HEK293T (cell line): ENCODE measurements at regions not wholly inside any gene's neighbourhood (a gene's known extent, or its start where the extent isn't known, plus 50 kb on each side); places are given as distances from the start of the nearest gene placed in this dataset.

Source experiments
- CTCF ChIA-PET: fragments of 350-600 bp; formaldehyde crosslinking; extraction: SDS; loops from one replicate; lab custom pipeline; 2021; ENCODE audit warnings: antibody characterized with exemption, inconsistent platforms; lab: Yijun Ruan, JAX
- POLR2A ChIA-PET: fragments of 350-600 bp; formaldehyde crosslinking; extraction: SDS; loops from one replicate; lab custom pipeline; 2020; ENCODE audit warnings: antibody characterized with exemption, inconsistent platforms; lab: Yijun Ruan, JAX
- DNase-seq: peaks from one replicate; pipeline ENCODE4 v3.0.0; 2012; ENCODE audit warnings: mixed read lengths; ENCODE audit errors: extremely low spot score
- ARNT ChIP-seq: fragments of 450-650 bp; IDR thresholded peaks from 2 replicates; pipeline ENCODE4 v1.6.1; 2017; ENCODE audit warnings: mild to moderate bottlenecking
- BHLHE40 ChIP-seq: fragments of 450-650 bp; IDR thresholded peaks from 2 replicates; pipeline ENCODE4 v1.6.1; 2016; ENCODE audit warnings: mild to moderate bottlenecking, moderate library complexity, borderline replicate concordance
- CTBP1 ChIP-seq: fragments of 450-650 bp; IDR thresholded peaks from 2 replicates; pipeline ENCODE4 v1.6.1; 2016; ENCODE audit warnings: borderline replicate concordance
- ELF4 ChIP-seq: fragments of 450-650 bp; IDR thresholded peaks from 2 replicates; pipeline ENCODE4 v1.6.1; 2017; ENCODE audit warnings: antibody characterized with exemption
- FOXA1 ChIP-seq: fragments of 450-650 bp; IDR thresholded peaks from 2 replicates; pipeline ENCODE4 v1.6.1; 2016; ENCODE audit warnings: mild to moderate bottlenecking
- FOXK2 ChIP-seq: fragments of 450-650 bp; IDR thresholded peaks from 2 replicates; pipeline ENCODE4 v1.6.1; 2016; ENCODE audit warnings: mild to moderate bottlenecking
- FOXM1 ChIP-seq: fragments of 450-650 bp; IDR thresholded peaks from 2 replicates; pipeline ENCODE4 v1.6.1; 2017; ENCODE audit warnings: mild to moderate bottlenecking, borderline replicate concordance
- HDGF ChIP-seq: fragments of 450-650 bp; IDR thresholded peaks from 2 replicates; pipeline ENCODE4 v1.6.1; 2017; ENCODE audit warnings: antibody characterized with exemption, borderline replicate concordance
- L3MBTL2 ChIP-seq: fragments of 450-650 bp; conservative IDR thresholded peaks from 2 replicates; pipeline ENCODE4 v1.6.1; 2016; ENCODE audit warnings: mild to moderate bottlenecking
- LEF1 ChIP-seq: fragments of 450-650 bp; IDR thresholded peaks from 2 replicates; pipeline ENCODE4 v1.6.1; 2017; ENCODE audit warnings: mild to moderate bottlenecking, borderline replicate concordance
- NFRKB ChIP-seq: fragments of 450-650 bp; IDR thresholded peaks from 2 replicates; pipeline ENCODE4 v1.6.1; 2016; ENCODE audit warnings: mild to moderate bottlenecking, moderate library complexity
- SP1 ChIP-seq: fragments of 450-650 bp; IDR thresholded peaks from 2 replicates; pipeline ENCODE4 v1.6.1; 2017
- SUZ12 ChIP-seq: fragments of 450-650 bp; IDR thresholded peaks from 2 replicates; pipeline ENCODE4 v1.6.1; 2016; ENCODE audit warnings: mild to moderate bottlenecking
- TARDBP ChIP-seq: fragments of 450-650 bp; IDR thresholded peaks from 2 replicates; pipeline ENCODE4 v1.6.1; 2016
- ZNF384 ChIP-seq: fragments of 450-650 bp; IDR thresholded peaks from 2 replicates; pipeline ENCODE4 v1.6.1; 2016
- TF ChIP-seq, protein P1 (sequence below): fragments of 450-650 bp; IDR thresholded peaks from 2 replicates; pipeline ENCODE4 v1.6.1; 2016

DNA sequence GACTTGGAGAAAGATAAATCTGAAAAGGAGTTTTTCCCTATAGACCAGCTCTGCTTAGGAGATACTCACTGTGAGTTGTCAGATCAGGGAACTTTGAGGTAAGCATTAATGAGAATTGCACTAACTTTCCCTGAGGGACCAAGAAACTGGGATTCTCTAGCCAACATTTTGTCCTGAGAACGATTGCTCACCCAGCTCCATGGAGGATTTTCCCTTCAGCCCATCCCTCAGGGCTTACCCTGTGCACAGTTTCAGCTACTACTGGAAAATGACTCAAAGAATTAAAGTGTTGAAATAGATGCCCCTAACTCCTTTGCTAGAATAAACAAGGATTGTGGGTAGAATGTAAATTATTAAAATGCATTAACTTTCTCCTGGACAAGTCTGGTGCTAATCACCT, 237.2 kb upstream of the IL12B start:
- TF ChIP-seq TARDBP (no peak), HDGF (no peak), L3MBTL2 (no peak), LEF1 (no peak), ZNF384 (no peak), SUZ12 (no peak), FOXK2 (no peak), SP1 (no peak), ELF4 (no peak), FOXM1 (no peak), FOXA1 (no peak), BHLHE40 (no peak), CTBP1 (no peak), ARNT (no peak), NFRKB (no peak)
- TF ChIP-seq, protein P1, sequence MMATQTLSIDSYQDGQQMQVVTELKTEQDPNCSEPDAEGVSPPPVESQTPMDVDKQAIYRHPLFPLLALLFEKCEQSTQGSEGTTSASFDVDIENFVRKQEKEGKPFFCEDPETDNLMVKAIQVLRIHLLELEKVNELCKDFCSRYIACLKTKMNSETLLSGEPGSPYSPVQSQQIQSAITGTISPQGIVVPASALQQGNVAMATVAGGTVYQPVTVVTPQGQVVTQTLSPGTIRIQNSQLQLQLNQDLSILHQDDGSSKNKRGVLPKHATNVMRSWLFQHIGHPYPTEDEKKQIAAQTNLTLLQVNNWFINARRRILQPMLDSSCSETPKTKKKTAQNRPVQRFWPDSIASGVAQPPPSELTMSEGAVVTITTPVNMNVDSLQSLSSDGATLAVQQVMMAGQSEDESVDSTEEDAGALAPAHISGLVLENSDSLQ, result no peak

DNA sequence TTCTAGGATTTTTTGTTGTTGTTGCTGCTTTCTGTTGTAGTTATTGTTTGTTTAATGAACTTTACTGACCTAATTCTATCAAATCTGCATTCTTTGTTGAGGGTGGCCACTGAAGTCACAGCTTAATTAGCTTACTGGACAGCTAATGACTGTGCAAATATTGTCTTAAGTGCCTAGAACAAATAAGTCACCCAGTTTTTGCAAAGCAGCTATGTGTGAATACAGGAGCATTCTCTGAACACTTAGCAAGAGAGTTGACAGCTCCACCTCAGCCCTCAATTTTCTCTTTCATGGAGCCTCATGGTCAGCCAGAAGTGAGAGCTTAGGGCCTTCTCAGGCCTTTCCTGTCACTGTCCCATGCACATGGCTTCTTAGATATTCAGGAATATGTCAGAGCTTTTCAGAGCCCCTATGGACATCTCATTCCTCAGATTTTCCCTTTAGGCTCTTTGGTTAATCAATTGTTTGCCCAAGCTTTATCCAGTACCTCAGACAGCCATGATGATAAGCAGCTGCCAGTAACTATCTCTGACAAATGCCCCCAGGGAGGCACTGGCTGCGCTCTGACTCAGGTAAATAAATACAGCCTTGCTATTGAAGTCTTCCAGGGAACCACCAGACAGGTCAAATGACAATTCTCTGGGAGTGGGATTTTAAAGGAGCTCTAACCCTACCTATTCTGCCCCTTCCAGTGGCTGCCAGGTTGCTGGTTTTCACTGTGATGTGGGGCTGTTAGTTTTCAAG, 241.4 kb upstream of the IL12B start:
- DNase-seq, result no peak
- ChIA-PET CTCF (no interaction called here), POLR2A (no interaction called here)
- TF ChIP-seq SP1 (no peak), ELF4 (no peak), TARDBP (no peak), LEF1 (no peak)

More for the DNA sequence above, 237.2 kb upstream of the IL12B start:
- ChIA-PET POLR2A (no interaction called here), CTCF (no interaction called here)
- DNase-seq, result no peak

DNA sequence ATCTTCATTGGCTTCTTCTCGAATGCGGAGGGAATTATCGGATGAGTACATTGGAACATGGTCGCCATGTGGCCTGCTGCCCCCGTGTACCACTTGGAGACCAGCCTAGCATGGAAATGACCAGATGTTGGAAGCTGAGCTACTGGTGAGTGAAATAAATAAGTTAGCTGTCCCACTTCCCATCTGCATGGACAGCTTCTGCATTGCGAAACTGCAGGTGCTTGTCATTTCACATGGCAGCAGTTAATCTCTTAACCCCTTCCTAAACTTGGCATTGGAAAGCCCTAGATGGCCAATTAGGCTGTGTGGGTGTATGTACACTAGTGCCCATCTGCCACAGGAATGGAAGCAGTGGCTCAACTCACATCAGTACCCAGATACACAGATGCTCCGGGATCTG, 246.6 kb upstream of the IL12B start:
- DNase-seq, result no peak
- CTCF ChIA-PET, result no interaction called here

DNA sequence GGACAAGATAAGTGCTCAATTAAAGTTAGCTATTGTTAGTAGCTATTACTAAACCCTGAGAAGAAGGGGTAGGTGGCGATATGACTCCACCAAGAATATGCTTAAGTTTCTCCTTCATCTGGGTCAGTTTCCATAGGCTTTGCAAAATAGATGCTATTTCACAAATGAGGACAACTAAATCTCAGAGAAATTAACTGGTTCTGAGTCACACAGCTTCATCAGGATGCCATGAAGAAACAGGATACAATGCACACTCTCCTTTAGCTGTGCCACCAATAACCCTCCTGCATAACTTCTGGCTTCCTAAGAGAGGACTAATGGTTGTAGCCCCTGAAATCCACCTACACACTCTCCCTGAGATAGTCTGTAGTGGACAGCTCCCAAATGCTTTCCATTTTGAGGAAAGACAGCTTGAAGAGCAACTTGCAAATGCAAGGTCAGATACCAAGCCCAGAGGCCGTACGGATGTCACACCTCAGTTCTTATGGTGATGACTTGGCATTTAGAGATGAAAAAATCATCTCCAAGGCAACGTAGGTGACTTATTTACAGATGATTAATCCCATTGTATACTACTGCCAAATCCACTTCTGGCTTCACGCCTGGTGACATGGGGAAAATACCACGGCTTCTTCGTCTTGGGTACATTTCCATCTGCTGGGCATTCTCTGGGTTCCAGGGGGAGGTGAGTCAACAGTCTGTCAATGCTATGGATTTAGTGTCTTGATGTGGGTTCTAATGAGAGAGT, 251.4 kb upstream of the IL12B start:
- POLR2A ChIA-PET, result no interaction called here
- CTCF ChIA-PET, result interaction anchor here (0.5 to 1.5 kb wide), 3 partner anchors 198 to 406 kb away, joined by 3 to 4 read pairs (median 4); no protein-coding TSS in a partner anchor
- no peak for TF ChIP-seq SP1
- no peak for DNase-seq

More for the DNA sequence above, 246.6 kb upstream of the IL12B start:
- POLR2A ChIA-PET, result no interaction called here
- no peak for TF ChIP-seq CTBP1
- no peak for TF ChIP-seq FOXK2
- TF ChIP-seq L3MBTL2, result no peak
- no peak for TF ChIP-seq NFRKB
- no peak for TF ChIP-seq SP1
- no peak for TF ChIP-seq ARNT
- no peak for TF ChIP-seq TARDBP
- TF ChIP-seq FOXA1, result no peak
- TF ChIP-seq SUZ12, result no peak
- TF ChIP-seq HDGF, result no peak
- no peak for TF ChIP-seq FOXM1
- TF ChIP-seq LEF1, result no peak
- TF ChIP-seq ELF4, result no peak
- no peak for TF ChIP-seq ZNF384
- TF ChIP-seq, protein P1, result no peak
- TF ChIP-seq BHLHE40, result no peak

DNA sequence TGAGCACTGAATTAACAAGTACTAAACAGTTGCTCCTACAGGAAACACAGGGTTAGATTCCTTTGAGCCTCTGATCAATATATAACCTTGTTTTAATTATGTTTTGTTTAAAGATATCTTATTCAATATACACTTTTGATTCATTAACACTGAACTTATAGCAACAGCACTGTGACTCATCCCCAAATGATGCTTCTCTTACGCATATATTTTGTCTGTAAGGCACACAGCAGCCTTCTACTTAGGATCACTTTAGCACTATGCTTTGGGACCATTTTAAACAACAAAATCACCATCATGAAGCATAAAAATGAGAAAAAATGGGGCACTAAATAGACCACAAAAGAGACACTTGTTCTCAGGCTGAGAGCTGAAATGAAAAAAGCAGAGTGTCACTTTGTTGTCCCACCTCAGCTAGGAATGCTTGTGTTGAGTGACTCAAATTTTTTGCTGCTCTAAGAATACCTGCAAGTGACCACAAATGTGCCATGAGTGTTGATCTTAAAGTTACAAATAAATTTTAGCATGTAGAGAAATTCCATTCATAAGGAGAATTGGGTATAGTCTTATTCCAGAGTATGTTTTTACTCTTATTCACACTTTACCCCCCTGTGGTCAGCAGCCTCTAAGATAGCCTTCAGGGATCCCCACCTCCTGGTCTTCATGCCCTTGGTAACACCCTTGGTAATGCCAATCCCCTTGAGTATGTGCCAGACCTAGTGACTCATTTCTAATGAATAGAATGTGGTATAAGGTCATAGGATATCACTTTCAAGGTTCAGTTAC, 252.7 kb upstream of the IL12B start:
- ChIA-PET POLR2A (interaction anchor here (0.6 kb wide), 1 partner anchor 128 kb away, joined by 3 read pairs; no protein-coding TSS in a partner anchor), CTCF (interaction anchor here (1.5 kb wide), 1 partner anchor 404 kb away, joined by 3 read pairs; no protein-coding TSS in a partner anchor)
- no peak for TF ChIP-seq ARNT
- no peak for TF ChIP-seq FOXK2
- no peak for TF ChIP-seq L3MBTL2
- no peak for TF ChIP-seq SP1
- TF ChIP-seq, protein P1, result no peak
- no peak for TF ChIP-seq TARDBP
- TF ChIP-seq CTBP1, result no peak
- no peak for TF ChIP-seq FOXA1
- no peak for TF ChIP-seq ZNF384
- TF ChIP-seq ELF4, result no peak
- no peak for TF ChIP-seq BHLHE40
- no peak for TF ChIP-seq HDGF
- no peak for TF ChIP-seq LEF1
- no peak for TF ChIP-seq NFRKB
- no peak for TF ChIP-seq SUZ12
- no peak for DNase-seq
